DND-41 (cell line): ENCODE measurements at regions not wholly inside any gene's neighbourhood (a gene's known extent, or its start where the extent isn't known, plus 50 kb on each side); places are given as distances from the start of the nearest gene placed in this dataset.

ENCODE experiments used
- CTCF ChIP-seq: IDR thresholded peaks from 2 replicates; pipeline ENCODE4 v1.5.1; 2012; ENCODE audit warnings: borderline replicate concordance, low read length, moderate library complexity, mild to moderate bottlenecking; ENCODE audit not compliant: poor library complexity, severe bottlenecking; ENCODE audit errors: extremely low read depth
- EZH2 ChIP-seq: IDR thresholded peaks from 3 replicates; pipeline ENCODE4 v1.6.1; 2012; ENCODE audit warnings: borderline replicate concordance, low read depth, mild to moderate bottlenecking, moderate library complexity, low read length, inconsistent platforms; ENCODE audit not compliant: severe bottlenecking

GRCh38 chr17:70259400-70259799 lies 90.1 kb downstream of the KCNJ2 start:
- no peak for TF ChIP-seq EZH2
- no peak for TF ChIP-seq CTCF
